Mesothelial cell of epicardium (in vitro differentiated cells): ENCODE measurements at regions not wholly inside any gene's neighbourhood (a gene's known extent, or its start where the extent isn't known, plus 50 kb on each side); places are given as distances from the start of the nearest gene placed in this dataset.
"Not testable (repeated sequence)": the region's sequence is repeated elsewhere in the genome, so short reads cannot be mapped to it uniquely, and the experiment has no call there.

ENCODE experiments used
- DNase-seq, 2 experiments: peaks; one replicate each; pipeline ENCODE4 v3.0.0; 2021; ENCODE audit warnings: low spot score in 2 of 2; ENCODE audit not compliant: unreplicated experiment in 2 of 2
- H3K27ac Mint-ChIP-seq: 2 replicates; pipeline ENCODE4 v1.8.0; 2021; ENCODE audit warnings: mixed read lengths
- H3K27me3 Mint-ChIP-seq: 2 replicates; pipeline ENCODE4 v1.8.0; 2021; ENCODE audit warnings: low read depth, mixed read lengths
- H3K36me3 Mint-ChIP-seq: 2 replicates; pipeline ENCODE4 v1.8.0; 2021; ENCODE audit warnings: mixed read lengths
- H3K4me1 Mint-ChIP-seq: 2 replicates; pipeline ENCODE4 v1.8.0; 2021; ENCODE audit warnings: mixed read lengths
- H3K4me3 Mint-ChIP-seq: 2 replicates; pipeline ENCODE4 v1.8.0; 2021; ENCODE audit warnings: mild to moderate bottlenecking, moderate library complexity, mixed read lengths
- H3K9me3 Mint-ChIP-seq: 2 replicates; pipeline ENCODE4 v1.8.0; 2021; ENCODE audit warnings: mixed read lengths
- TF ChIP-seq, protein P1 (sequence below): fragments of 200-600 bp; sonication (generic); IDR thresholded peaks from one replicate; pipeline ENCODE4 v1.5.0; 2021; ENCODE audit warnings: antibody characterized with exemption; ENCODE audit not compliant: unreplicated experiment

DNA sequence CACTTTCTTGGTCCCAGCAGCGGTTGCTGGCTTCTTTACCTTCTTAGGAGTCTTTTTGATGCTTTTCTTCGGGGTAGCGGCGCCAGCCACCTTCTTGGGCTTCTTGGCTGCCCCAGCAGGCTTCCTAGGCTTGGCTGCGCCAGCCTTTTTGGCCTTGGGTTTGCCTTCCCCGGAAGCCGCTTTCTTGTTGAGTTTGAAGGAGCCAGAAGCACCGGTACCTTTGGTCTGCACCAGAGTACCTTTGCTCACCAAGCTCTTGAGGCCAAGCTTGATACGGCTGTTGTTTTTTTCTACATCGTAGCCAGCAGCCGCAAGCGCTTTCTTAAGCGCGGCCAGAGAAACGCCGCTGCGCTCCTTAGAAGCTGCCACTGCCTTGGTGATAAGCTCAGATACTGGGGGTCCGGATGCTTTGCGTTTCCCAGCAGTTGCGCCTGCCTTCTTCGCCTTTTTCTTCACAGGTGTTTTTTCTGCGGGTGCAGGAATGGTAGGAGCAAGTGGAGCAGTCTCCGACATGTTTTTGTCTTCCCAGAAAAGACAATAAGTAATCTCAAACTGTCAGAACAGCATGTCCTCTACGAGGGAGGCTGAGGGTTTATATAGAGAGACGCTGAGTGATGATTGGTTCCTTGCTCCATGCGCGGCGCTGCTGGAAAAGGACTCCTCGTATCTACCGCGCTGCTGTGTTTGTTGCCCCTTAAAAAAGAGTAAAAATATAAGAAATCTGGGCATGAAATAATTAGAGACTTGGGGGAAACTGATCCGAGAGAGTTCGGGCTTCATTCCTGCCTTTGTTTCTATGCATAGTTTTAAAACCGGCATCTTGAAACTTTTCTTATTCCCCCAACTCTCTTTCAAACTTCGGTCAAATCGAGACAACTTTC is 130.3 kb upstream of the BTN3A2 start:
- Mint-ChIP-seq H3K4me3 (peak overlapping the region; percentile 87), H3K4me1 (peaks cover 23% of the 10 kb centered on the region), H3K27ac (peak overlapping the region; percentile 93), H3K27me3 (no peaks in the 10 kb centered on the region), H3K36me3 (no peaks in the 10 kb centered on the region), H3K9me3 (no peaks in the 10 kb centered on the region)
- TF ChIP-seq, protein P1, sequence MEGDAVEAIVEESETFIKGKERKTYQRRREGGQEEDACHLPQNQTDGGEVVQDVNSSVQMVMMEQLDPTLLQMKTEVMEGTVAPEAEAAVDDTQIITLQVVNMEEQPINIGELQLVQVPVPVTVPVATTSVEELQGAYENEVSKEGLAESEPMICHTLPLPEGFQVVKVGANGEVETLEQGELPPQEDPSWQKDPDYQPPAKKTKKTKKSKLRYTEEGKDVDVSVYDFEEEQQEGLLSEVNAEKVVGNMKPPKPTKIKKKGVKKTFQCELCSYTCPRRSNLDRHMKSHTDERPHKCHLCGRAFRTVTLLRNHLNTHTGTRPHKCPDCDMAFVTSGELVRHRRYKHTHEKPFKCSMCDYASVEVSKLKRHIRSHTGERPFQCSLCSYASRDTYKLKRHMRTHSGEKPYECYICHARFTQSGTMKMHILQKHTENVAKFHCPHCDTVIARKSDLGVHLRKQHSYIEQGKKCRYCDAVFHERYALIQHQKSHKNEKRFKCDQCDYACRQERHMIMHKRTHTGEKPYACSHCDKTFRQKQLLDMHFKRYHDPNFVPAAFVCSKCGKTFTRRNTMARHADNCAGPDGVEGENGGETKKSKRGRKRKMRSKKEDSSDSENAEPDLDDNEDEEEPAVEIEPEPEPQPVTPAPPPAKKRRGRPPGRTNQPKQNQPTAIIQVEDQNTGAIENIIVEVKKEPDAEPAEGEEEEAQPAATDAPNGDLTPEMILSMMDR: no peak
- peak in 1 of 2 experiments; percentile 61 for DNase-seq

DNA sequence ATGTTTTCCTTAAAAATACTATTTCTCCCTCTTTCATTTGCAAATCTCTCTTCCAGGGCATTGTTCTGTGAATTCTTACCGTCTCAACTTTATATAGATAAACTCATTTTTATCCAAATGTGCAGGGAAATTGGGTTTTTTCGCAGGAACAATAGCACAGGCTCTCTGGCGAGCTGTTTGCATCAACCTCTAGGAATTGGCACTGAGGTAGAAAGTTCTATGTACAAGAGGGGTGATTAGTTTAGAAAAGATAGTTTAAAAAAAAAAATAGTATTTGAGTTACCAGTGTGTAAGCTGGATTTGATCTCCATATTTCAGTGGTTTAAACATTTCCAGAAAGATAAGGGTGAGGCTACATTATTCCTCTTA is 129.7 kb upstream of the BTN3A2 start:
- peaks cover 23% of the 10 kb centered on the region for H3K4me1 Mint-ChIP-seq
- H3K27ac Mint-ChIP-seq: peak overlapping the region; percentile 93
- TF ChIP-seq, protein P1: no peak
- H3K4me3 Mint-ChIP-seq: peak overlapping the region; percentile 87
- H3K27me3 Mint-ChIP-seq: no peaks in the 10 kb centered on the region
- peaks cover 3% of the 10 kb centered on the region for H3K9me3 Mint-ChIP-seq
- DNase-seq: no peak
- H3K36me3 Mint-ChIP-seq: no peaks in the 10 kb centered on the region

DNA sequence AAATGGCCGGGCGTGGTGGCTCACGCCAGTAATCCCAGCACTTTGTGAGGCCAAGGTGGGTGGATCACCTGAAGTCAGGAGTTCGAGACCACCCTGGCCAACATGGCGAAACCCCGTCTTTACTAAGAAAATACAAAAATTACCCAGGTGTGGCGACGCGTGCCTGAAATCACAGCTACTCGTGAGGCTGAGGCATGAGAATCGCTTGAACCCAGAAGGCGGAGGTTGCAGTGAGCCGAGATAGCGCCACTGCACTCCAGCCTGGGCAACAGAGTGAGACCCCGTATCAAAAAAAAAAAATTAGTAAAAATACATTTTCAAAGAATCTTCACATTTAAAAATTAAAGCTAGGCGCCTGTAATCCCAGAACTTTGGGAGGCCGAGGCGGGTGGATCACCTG is 125.6 kb upstream of the BTN3A2 start:
- H3K27me3 Mint-ChIP-seq, DNase-seq, H3K4me1 Mint-ChIP-seq, H3K36me3 Mint-ChIP-seq, H3K4me3 Mint-ChIP-seq, H3K9me3 Mint-ChIP-seq, H3K27ac Mint-ChIP-seq: not testable (repeated sequence)

DNA sequence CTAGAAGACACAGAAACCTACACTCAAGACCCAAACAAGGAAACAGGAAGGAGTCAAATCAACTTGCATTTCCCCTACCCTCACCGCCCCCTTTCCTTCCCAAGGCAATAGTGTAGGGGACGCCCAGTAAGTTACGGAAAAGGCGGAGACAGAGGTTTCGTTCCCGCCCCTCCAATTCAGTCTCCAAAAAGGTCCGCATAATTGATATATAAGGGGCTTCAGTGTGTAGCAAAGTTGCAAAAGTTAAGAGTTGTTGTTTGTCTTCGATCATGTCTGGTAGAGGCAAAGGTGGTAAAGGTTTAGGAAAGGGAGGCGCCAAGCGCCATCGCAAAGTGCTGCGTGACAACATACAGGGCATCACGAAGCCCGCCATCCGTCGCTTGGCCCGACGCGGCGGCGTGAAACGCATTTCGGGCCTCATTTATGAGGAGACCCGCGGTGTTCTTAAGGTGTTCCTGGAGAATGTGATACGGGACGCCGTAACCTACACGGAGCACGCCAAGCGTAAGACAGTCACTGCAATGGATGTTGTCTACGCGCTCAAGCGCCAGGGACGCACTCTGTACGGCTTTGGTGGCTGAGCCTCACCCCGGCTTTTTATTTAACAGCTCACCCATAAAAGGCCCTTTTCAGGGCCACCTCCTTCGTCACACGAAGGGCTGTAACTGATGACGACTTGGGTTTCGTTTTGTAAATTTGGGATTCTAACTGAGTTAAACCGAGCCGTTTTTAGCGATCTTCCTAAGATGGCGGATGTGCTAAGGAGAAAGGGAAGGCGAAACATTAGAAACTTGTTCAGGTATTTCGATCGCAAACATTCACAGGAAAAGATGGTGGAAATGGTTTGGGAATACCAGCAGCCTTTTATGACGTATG is 124.6 kb upstream of the BTN3A2 start:
- no peaks in the 10 kb centered on the region for H3K27me3 Mint-ChIP-seq
- TF ChIP-seq, protein P1: no peak
- no peaks in the 10 kb centered on the region for H3K36me3 Mint-ChIP-seq
- no peak for DNase-seq
- H3K27ac Mint-ChIP-seq: no peak overlapping the region
- H3K4me1 Mint-ChIP-seq: peaks cover 3% of the 10 kb centered on the region
- no peak overlapping the region for H3K4me3 Mint-ChIP-seq
- peaks cover 9% of the 10 kb centered on the region for H3K9me3 Mint-ChIP-seq

DNA sequence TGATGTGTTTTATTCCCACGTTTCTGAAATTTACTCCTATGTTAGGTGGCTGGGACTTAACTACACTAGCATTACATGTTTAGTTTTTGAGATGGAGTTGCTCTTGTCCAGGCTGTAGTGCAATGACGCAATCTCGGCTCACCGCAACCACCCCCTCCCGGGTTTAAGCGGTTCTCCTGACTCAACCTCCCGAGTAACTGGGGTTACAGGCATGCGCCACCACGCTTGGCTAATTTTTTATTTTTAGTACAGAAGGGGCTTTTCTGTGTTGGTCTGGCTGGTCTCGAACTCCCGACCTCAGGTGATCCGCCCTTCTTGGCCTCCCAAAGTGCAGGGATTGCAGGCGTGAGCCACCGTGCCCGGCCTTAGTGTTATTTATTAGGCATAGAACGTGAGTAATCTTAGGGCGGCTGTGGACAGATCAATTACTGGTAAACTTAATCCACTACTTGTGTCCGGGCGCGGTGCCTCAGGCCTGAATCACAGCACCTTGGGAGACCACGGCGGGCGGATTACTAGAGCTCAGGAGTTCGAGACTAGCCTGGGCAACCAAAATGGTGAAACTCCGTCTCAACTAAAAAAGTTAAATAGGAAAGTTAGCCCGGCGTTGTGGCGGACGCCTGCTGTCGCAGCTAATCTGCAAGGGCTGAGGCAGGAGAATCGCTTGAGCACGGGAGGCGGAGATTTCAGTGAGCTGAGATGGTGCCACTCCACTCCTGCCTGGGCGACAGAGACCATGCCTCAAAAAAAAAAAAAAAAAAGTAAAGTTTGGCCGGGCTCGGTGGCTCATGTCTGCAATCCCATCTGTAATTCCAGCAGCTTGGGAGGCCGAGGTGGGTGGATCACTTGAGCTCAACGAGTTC is 123.7 kb upstream of the BTN3A2 start:
- Mint-ChIP-seq H3K27me3 (no peaks in the 10 kb centered on the region), H3K27ac (no peak overlapping the region), H3K9me3 (peaks cover 9% of the 10 kb centered on the region), H3K4me1 (no peaks in the 10 kb centered on the region), H3K4me3 (no peak overlapping the region), H3K36me3 (no peaks in the 10 kb centered on the region)
- TF ChIP-seq, protein P1: no peak
- DNase-seq: no peak
